H1 (cell line): ENCODE measurements at regions not wholly inside any gene's neighbourhood (a gene's known extent, or its start where the extent isn't known, plus 50 kb on each side); places are given as distances from the start of the nearest gene placed in this dataset.

ENCODE experiments used
- CTCF ChIA-PET: fragments of 300-600 bp; sonication (Branson Sonifier 250); formaldehyde crosslinking; loops from one replicate; lab custom pipeline; 2021; ENCODE audit not compliant: partially characterized antibody; lab: Charles Lee
- POLR2A ChIA-PET: fragments of 300-600 bp; sonication (Branson Sonifier 250); formaldehyde crosslinking; loops from one replicate; lab custom pipeline; 2021; ENCODE audit warnings: inconsistent platforms; ENCODE audit not compliant: partially characterized antibody; lab: Charles Lee
- DNase-seq, 2 experiments: peaks; one replicate each; pipeline versions ENCODE4 v3.0.0 to v3.0.0-alpha.2; 2010 to 2022; ENCODE audit warnings: low spot score in 2 of 2, low read depth in 1 of 2, mixed read lengths in 1 of 2
- FAIRE-seq: peaks from 2 replicates; lab custom pipeline; 2011; peaks lifted over from hg19 to GRCh38; lab: Jason Lieb, UNC
- H2AFZ ChIP-seq: 2 replicates; pipeline ENCODE4 v1.8.1; 2012; ENCODE audit warnings: low read length, inconsistent platforms
- H2AK5ac ChIP-seq: 2 replicates; pipeline ENCODE4 v1.6.1; 2013; ENCODE audit warnings: low read depth, low read length
- H2BK120ac ChIP-seq: replicated peaks from 2 replicates; pipeline ENCODE3; 2013; ENCODE audit warnings: low read depth, low read length, inconsistent platforms
- H2BK12ac ChIP-seq: 2 replicates; pipeline ENCODE4 v1.6.1; 2013; ENCODE audit warnings: low read depth, low read length
- H2BK15ac ChIP-seq: 2 replicates; pipeline ENCODE4 v1.6.1; 2013; ENCODE audit warnings: low read length
- H2BK20ac ChIP-seq: 2 replicates; pipeline ENCODE4 v1.6.1; 2013; ENCODE audit warnings: low read length
- H2BK5ac ChIP-seq: 2 replicates; pipeline ENCODE4 v1.6.1; 2013; ENCODE audit warnings: low read depth, low read length
- H3K14ac ChIP-seq: 2 replicates; pipeline ENCODE4 v1.6.1; 2013; ENCODE audit warnings: inconsistent platforms; ENCODE audit not compliant: insufficient read length
- H3K18ac ChIP-seq: 2 replicates; pipeline ENCODE4 v1.6.1; 2013; ENCODE audit warnings: low read length; ENCODE audit errors: extremely low read depth
- H3K23ac ChIP-seq: 2 replicates; pipeline ENCODE4 v1.6.1; 2013; ENCODE audit warnings: inconsistent platforms; ENCODE audit not compliant: insufficient read length
- H3K23me2 ChIP-seq: 2 replicates; pipeline ENCODE4 v1.6.1; 2013; ENCODE audit warnings: low read depth, low read length
- H3K27ac ChIP-seq: 2 replicates; pipeline ENCODE4 v1.6.1; 2011; ENCODE audit warnings: low read depth, low read length, inconsistent platforms
- H3K27me3 ChIP-seq, 4 experiments: replicated peaks in 1 of 4; 1 replicate in 1 of 4; 2 replicates in 3 of 4; pipeline versions ENCODE4 v1.6.1 to v1.8.1; 2011 to 2013; ENCODE audit warnings: low read length in 3 of 4, mild to moderate bottlenecking in 3 of 4, inconsistent platforms in 2 of 4, mixed read lengths in 2 of 4, moderate library complexity in 1 of 4; ENCODE audit not compliant: control insufficient read depth in 3 of 4, insufficient read depth in 3 of 4; ENCODE audit errors: extremely low read depth in 1 of 4
- H3K36me3 ChIP-seq, 4 experiments: 2 replicates each; pipeline versions ENCODE4 v1.6.1 to v1.8.1; 2011 to 2013; ENCODE audit warnings: mild to moderate bottlenecking in 4 of 4, low read length in 3 of 4, moderate library complexity in 2 of 4, control low read depth in 1 of 4, inconsistent platforms in 1 of 4; ENCODE audit not compliant: insufficient read depth in 4 of 4, control insufficient read depth in 2 of 4
- H3K4ac ChIP-seq: replicated peaks from 2 replicates; pipeline ENCODE3; 2013; ENCODE audit warnings: low read length, low read depth, mixed read lengths, inconsistent platforms; ENCODE audit not compliant: insufficient read length
- H3K4me1 ChIP-seq, 4 experiments: replicated peaks in 1 of 4; 1 replicate in 1 of 4; 2 replicates in 3 of 4; pipeline versions ENCODE4 v1.6.1 to v1.8.1; 2011 to 2013; ENCODE audit warnings: low read length in 3 of 4, inconsistent platforms in 2 of 4, mixed read lengths in 1 of 4; ENCODE audit not compliant: insufficient read depth in 4 of 4, control insufficient read depth in 3 of 4
- H3K4me2 ChIP-seq, 2 experiments: 2 replicates each; pipeline versions ENCODE4 v1.6.1 to v1.8.1; 2011 to 2013; ENCODE audit warnings: low read depth in 2 of 2, low read length in 2 of 2, control low read depth in 1 of 2, inconsistent platforms in 1 of 2, mild to moderate bottlenecking in 1 of 2; ENCODE audit not compliant: insufficient read depth in 1 of 2
- H3K4me3 ChIP-seq, 4 experiments: fragments of 200-600, 300-600 bp in 1 of 4; sonication (generic), shearing (Covaris generic), sonication (Bioruptor Twin) in 1 of 4; 2 replicates each; pipeline versions ENCODE4 v1.5.1 to v1.8.1; 2011 to 2016; ENCODE audit warnings: low read length in 4 of 4, low read depth in 3 of 4, control low read depth in 2 of 4, inconsistent platforms in 2 of 4, mild to moderate bottlenecking in 2 of 4, mixed read lengths in 1 of 4, moderate library complexity in 1 of 4; ENCODE audit not compliant: insufficient read depth in 2 of 4; ENCODE audit errors: extremely low read depth in 1 of 4
- H3K56ac ChIP-seq: replicated peaks from 2 replicates; pipeline ENCODE3; 2013; ENCODE audit warnings: low read depth, mild to moderate bottlenecking, mixed read lengths, low read length, inconsistent platforms; ENCODE audit not compliant: insufficient read length
- H3K79me1 ChIP-seq: 2 replicates; pipeline ENCODE4 v1.6.1; 2013; ENCODE audit warnings: low read depth, low read length, control low read depth
- H3K79me2 ChIP-seq, 2 experiments: 2 replicates each; pipeline versions ENCODE4 v1.6.1 to v1.8.1; 2012 to 2013; ENCODE audit warnings: low read length in 2 of 2, mild to moderate bottlenecking in 2 of 2, inconsistent platforms in 1 of 2; ENCODE audit not compliant: insufficient read depth in 2 of 2, control insufficient read depth in 1 of 2
- H3K9ac ChIP-seq, 4 experiments: replicated peaks in 1 of 4; 1 replicate in 1 of 4; 2 replicates in 3 of 4; pipeline versions ENCODE4 v1.6.1 to v1.8.1; 2011 to 2013; ENCODE audit warnings: low read depth in 3 of 4, low read length in 3 of 4, control low read depth in 2 of 4, mild to moderate bottlenecking in 2 of 4, moderate library complexity in 2 of 4, inconsistent platforms in 1 of 4; ENCODE audit errors: extremely low read depth in 1 of 4
- H3K9me3 ChIP-seq, 2 experiments: 2 replicates each; pipeline versions ENCODE4 v1.6.1 to v1.8.1; 2012 to 2013; ENCODE audit warnings: mild to moderate bottlenecking in 2 of 2, moderate library complexity in 2 of 2, control low read depth in 1 of 2, inconsistent platforms in 1 of 2, low read depth in 1 of 2, low read length in 1 of 2, mixed read lengths in 1 of 2; ENCODE audit not compliant: insufficient read depth in 2 of 2
- H4K20me1 ChIP-seq, 2 experiments: replicated peaks in 1 of 2; 2 replicates each; pipeline versions ENCODE3 to v1.8.1; 2011 to 2013; ENCODE audit warnings: inconsistent platforms in 2 of 2, low read length in 2 of 2, mild to moderate bottlenecking in 1 of 2; ENCODE audit not compliant: insufficient read depth in 2 of 2, control insufficient read depth in 1 of 2
- H4K5ac ChIP-seq: 2 replicates; pipeline ENCODE4 v1.6.1; 2013; ENCODE audit warnings: low read length, low read depth, mixed read lengths, inconsistent platforms; ENCODE audit not compliant: insufficient read length
- H4K8ac ChIP-seq: 2 replicates; pipeline ENCODE4 v1.8.0; 2013; ENCODE audit warnings: mild to moderate bottlenecking, moderate library complexity, low read length, inconsistent platforms; ENCODE audit not compliant: insufficient read depth; ENCODE audit errors: extremely low read depth
- H4K91ac ChIP-seq: replicated peaks from 2 replicates; pipeline ENCODE3; 2013; ENCODE audit warnings: low read length, mixed read lengths, inconsistent platforms; ENCODE audit not compliant: insufficient read length
- PHF8 ChIP-seq: fragments of 200-600 bp; sonication (generic); conservative IDR thresholded peaks from 2 replicates; pipeline ENCODE4 v1.7.1; 2012; ENCODE audit warnings: low read depth, mild to moderate bottlenecking, inconsistent platforms, low read length, moderate library complexity
- SIN3A ChIP-seq, 2 experiments: IDR thresholded peaks in 1 of 2; conservative IDR thresholded peaks in 1 of 2; 2 replicates each; pipeline ENCODE4 v1.6.1; 2011 to 2012; ENCODE audit warnings: low read length in 2 of 2, improper control_type of control experiment in 1 of 2, low read depth in 1 of 2, mild to moderate bottlenecking in 1 of 2
- TAF7 ChIP-seq: optimal IDR thresholded peaks from 2 replicates; pipeline ENCODE3; 2011; ENCODE audit warnings: low read depth, mild to moderate bottlenecking, inconsistent platforms, low read length, moderate library complexity, borderline replicate concordance
- WGBS, 2 experiments: shearing (Covaris generic) in 1 of 2; methylation state at CpG; one replicate each; pipeline versions ENCODE4 v1.1.6 to v1.1.7; 2013 to 2015; ENCODE audit warnings: low lambda C conversion rate in 2 of 2, mixed read lengths in 2 of 2, inconsistent platforms in 1 of 2, low coverage in 1 of 2, missing lambda C conversion rate in 1 of 2; ENCODE audit not compliant: insufficient replicate concordance in 2 of 2, insufficient coverage in 1 of 2, insufficient read length in 1 of 2; ENCODE audit errors: extremely low coverage in 1 of 2, missing lambda C conversion rate in 1 of 2; 5-methylcytosine and 5-hydroxymethylcytosine counted together

- Histone ChIP-seq H2BK12ac (no peak overlapping the region), H3K79me1 (no peaks in the 10 kb centered on the region), H3K9me3 (no peaks in the 10 kb centered on the region), H3K36me3 (no peaks in the 10 kb centered on the region), H2BK15ac (no peak overlapping the region), H4K8ac (no peak overlapping the region), H3K23me2 (no peaks in the 10 kb centered on the region), H2BK20ac (peak overlapping the region; percentile 80; the same call in 1 of the 2 replicates), H3K4ac (no peak overlapping the region), H3K27me3 (no peaks in the 10 kb centered on the region), H4K91ac (no peak overlapping the region), H2AK5ac (no peak overlapping the region), H3K23ac (no peak overlapping the region), H3K4me1 (peaks cover 0 to 6% (median 0%) of the 10 kb centered on the region in 4 experiments; a peak in 1 of 7 replicates), H3K14ac (no peak overlapping the region), H4K5ac (no peak overlapping the region), H3K27ac (no peak overlapping the region), H4K20me1 (no peaks in the 10 kb centered on the region), H3K4me3 (no peak overlapping the region), H3K4me2 (no peak overlapping the region), H2AFZ (no peak overlapping the region), H3K79me2 (no peaks in the 10 kb centered on the region), H2BK120ac (peak overlapping the region; percentile 5), H2BK5ac (peak overlapping the region; percentile 78; the same call in 1 of the 2 replicates), H3K56ac (no peak overlapping the region), H3K18ac (no peak overlapping the region), H3K9ac (no peak overlapping the region)
- DNase-seq (no peak), FAIRE-seq (no peak)
- ChIA-PET POLR2A (no interaction called here), CTCF (interaction anchor here (1.0 to 4.1 kb wide), 15 partner anchors 25 to 740 kb away, joined by 3 to 23 read pairs (median 5); partner anchors contain the start of gene GRPR)
- 89% methylated on average over 1 of the region's 3 CpGs; no CpG with 5 or more reads in 1 of the 2 experiments for WGBS, 2 experiments
- TF ChIP-seq TAF7 (no peak), PHF8 (no peak), SIN3A (conservative IDR thresholded peaks at IDR 0.05 in 1 of 2, IDR thresholded peaks at IDR 0.05 in 1 of 2; ENCODE audit: low read depth in 1 of 2, low read length in 2 of 2) (no peak)
Observed at GRCh38 chrX:15931362-15931761, 76.7 kb upstream of the AP1S2 start.
